Brain microvascular endothelial cell (primary cell): ENCODE measurements at regions not wholly inside any gene's neighbourhood (a gene's known extent, or its start where the extent isn't known, plus 50 kb on each side); places are given as distances from the start of the nearest gene placed in this dataset.

ENCODE experiments used
- DNase-seq: peaks from one replicate; pipeline ENCODE4 v3.0.0-alpha.2; 2020
- H3K27ac ChIP-seq: fragments of 250-450 bp; sonication (Bioruptor Pico); 2 replicates; pipeline ENCODE4 v1.5.1; 2020; ENCODE audit warnings: mild to moderate bottlenecking, moderate library complexity
- H3K27me3 ChIP-seq: fragments of 250-450 bp; sonication (Bioruptor Pico); replicated peaks from 2 replicates; pipeline ENCODE4 v1.5.1; 2020; ENCODE audit warnings: mild to moderate bottlenecking
- H3K36me3 ChIP-seq: fragments of 250-450 bp; sonication (Bioruptor Pico); replicated peaks from 2 replicates; pipeline ENCODE4 v1.5.1; 2020; ENCODE audit warnings: mild to moderate bottlenecking
- H3K4me3 ChIP-seq: 2 replicates; pipeline ENCODE4 v1.5.1; 2011; ENCODE audit warnings: low read depth, mild to moderate bottlenecking, control low read depth, low read length, moderate library complexity
- in situ Hi-C: cut with HindIII; loops from 2 replicates; pipeline ENCODE4 v1.10.0; 2017; ENCODE audit warnings: low sequenced_read_pairs, low pct_ligation_motif_present
- TF ChIP-seq, protein P1 (sequence below): IDR thresholded peaks from 2 replicates; pipeline ENCODE4 v1.5.1; 2011; ENCODE audit warnings: low read depth, mild to moderate bottlenecking, moderate library complexity, low read length, control low read depth, inconsistent platforms; ENCODE audit errors: missing control alignments

DNA sequence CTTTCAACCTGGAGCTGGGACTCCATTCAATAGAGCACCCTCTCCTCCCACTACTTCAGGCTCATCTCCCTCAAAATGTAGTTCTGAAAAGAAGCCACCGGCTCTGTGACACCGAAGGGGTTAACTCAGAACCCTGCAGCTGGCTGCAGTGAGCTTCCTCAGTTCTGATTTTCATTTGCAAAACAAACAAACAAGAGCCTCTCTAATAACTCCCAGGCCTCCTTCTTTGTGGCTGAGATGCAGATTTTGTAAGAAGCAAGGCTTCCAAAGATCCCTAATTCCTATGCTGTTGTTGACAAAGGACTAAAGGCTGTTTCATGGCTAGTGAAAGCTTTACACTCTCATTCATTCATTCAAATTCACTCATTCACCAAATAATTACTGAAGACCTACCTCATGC lies 333.4 kb upstream of the TBX3 start:
- in situ Hi-C loops: no loop called here

DNA sequence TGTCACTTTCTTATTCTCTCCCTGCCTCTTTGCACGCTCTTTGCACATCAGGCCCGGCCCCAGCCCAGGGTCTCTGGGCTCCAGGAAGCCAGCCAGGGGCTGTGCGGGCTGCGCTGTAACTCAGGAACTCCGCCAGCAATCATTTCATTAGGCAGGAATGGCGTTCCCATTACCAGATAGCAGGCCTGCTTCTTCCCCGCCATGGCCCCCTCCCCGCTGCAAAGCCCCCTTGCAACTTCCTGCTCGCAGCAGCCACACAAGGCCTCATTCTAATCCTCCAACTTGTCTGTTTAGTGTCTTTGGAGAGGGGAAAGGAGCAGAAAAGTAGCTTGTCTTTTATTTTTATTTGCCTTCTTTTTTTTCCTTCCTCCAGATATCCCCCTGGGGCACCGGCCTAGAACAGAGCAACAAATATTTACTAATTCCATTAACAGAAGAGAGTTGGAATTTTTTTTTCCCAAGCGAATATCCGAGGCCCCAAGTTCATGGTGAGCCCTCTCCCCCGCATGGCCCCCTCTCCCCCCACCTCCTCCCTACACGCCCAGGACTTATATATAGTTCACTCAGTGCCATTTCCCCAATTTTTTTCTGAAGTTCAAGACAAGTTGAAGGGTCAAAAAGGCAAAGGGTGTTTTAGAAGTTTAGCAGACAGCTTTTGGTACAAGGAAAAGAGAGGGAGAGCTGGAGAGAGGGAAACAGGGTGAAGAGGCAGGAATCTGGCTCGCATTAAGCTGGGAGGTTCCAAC lies 329.4 kb upstream of the TBX3 start:
- Histone ChIP-seq H3K4me3 (no peak overlapping the region), H3K27me3 (no peaks in the 10 kb centered on the region), H3K27ac (no peak overlapping the region), H3K36me3 (no peaks in the 10 kb centered on the region)
- DNase-seq: no peak
- TF ChIP-seq, protein P1, sequence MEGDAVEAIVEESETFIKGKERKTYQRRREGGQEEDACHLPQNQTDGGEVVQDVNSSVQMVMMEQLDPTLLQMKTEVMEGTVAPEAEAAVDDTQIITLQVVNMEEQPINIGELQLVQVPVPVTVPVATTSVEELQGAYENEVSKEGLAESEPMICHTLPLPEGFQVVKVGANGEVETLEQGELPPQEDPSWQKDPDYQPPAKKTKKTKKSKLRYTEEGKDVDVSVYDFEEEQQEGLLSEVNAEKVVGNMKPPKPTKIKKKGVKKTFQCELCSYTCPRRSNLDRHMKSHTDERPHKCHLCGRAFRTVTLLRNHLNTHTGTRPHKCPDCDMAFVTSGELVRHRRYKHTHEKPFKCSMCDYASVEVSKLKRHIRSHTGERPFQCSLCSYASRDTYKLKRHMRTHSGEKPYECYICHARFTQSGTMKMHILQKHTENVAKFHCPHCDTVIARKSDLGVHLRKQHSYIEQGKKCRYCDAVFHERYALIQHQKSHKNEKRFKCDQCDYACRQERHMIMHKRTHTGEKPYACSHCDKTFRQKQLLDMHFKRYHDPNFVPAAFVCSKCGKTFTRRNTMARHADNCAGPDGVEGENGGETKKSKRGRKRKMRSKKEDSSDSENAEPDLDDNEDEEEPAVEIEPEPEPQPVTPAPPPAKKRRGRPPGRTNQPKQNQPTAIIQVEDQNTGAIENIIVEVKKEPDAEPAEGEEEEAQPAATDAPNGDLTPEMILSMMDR: no peak
- in situ Hi-C loops: no loop called here

More for the DNA sequence above, 333.4 kb upstream of the TBX3 start:
- Histone ChIP-seq H3K36me3 (no peaks in the 10 kb centered on the region), H3K27me3 (no peaks in the 10 kb centered on the region), H3K27ac (no peak overlapping the region), H3K4me3 (no peak overlapping the region)
- TF ChIP-seq, protein P1: no peak
- DNase-seq: no peak

DNA sequence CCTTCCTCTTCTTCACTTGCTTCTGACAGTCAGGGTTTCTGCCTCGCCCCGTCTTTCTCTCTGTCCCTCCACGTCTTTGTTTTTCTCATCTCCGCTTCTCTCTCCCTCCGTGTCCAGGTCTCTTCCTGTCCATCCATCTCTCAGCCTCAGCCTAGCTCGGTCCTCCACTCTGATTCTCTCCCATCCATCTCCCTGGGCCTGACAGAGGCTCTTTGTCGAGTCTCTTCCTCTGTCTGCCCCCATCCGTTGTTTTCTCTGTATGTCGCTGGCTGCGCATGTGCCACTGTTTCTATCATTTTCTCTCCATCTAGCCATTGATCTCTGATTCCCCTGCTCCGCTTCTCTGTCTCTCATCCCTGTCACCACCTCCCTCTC lies 328.9 kb upstream of the TBX3 start:
- H3K27ac ChIP-seq: no peak overlapping the region
- in situ Hi-C loops: no loop called here
- TF ChIP-seq, protein P1: no peak
- H3K4me3 ChIP-seq: no peak overlapping the region
- DNase-seq: no peak
- no peaks in the 10 kb centered on the region for H3K27me3 ChIP-seq
- H3K36me3 ChIP-seq: no peaks in the 10 kb centered on the region

DNA sequence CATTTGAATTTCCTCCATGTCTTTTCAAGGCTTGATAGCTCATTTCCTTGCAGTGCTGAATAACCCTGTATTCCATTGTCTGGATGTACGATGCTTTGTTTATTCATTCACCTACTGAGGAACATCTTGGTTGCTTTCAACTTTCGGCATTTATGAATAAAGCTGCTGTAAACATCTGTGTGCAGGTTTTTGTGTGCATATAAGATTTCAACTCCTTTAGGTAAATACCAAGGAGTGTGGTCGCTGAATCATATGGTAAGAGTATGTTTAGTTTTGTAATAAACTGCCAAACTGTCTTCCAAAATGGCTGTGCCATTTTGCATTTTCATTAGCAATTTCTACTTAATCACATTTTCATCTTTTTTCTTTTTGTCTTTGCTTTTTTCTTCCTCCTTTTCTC lies 327.7 kb upstream of the TBX3 start:
- Histone ChIP-seq H3K36me3 (no peaks in the 10 kb centered on the region), H3K4me3 (no peak overlapping the region), H3K27ac (no peak overlapping the region), H3K27me3 (no peaks in the 10 kb centered on the region)
- in situ Hi-C loops: no loop called here
- DNase-seq: no peak
- TF ChIP-seq, protein P1: no peak

DNA sequence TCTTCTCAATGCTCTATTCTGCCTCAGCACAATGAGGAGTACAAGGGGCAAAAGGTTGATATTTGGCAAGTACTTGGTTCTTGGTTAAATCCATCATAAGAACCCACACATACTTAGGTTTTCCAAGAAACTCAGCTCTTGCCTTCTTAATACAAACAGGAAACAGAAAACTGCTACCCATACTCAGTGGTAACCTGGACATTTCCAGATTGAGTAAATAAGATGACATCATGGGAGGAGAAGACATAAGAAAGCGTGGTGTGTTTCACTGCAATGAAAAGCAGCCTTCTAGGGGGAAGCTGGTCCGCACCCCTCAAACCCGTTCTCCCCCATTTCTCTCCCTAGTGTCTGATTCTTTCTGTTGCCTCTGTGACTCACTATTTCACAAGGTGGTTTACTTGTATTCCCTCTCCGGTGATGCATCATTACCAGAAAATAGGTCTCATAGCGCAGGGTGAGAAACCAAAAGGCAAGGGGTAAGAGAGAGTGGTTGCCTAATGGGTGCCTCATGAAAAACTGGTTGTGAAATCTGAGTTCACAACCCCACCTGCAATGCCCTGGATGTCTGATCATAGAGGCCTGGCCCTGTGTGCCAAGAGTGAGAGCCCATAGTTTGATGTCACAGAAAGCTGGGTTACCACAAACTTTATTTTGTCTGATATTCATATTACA lies 326.5 kb upstream of the TBX3 start:
- no peaks in the 10 kb centered on the region for H3K36me3 ChIP-seq
- no peak overlapping the region for H3K4me3 ChIP-seq
- DNase-seq: no peak
- no peaks in the 10 kb centered on the region for H3K27me3 ChIP-seq
- TF ChIP-seq, protein P1: no peak
- in situ Hi-C loops: no loop called here
- no peak overlapping the region for H3K27ac ChIP-seq
